Stomach smooth muscle (tissue), 2 donors: ENCODE measurements at regions not wholly inside any gene's neighbourhood (a gene's known extent, or its start where the extent isn't known, plus 50 kb on each side); places are given as distances from the start of the nearest gene placed in this dataset.

ENCODE experiments used
- H3K27ac ChIP-seq: one replicate; pipeline ENCODE4 v1.7.0; 2013; ENCODE audit warnings: mild to moderate bottlenecking, low read length, inconsistent platforms
- H3K27me3 ChIP-seq, 2 donors: one replicate each; pipeline ENCODE4 v1.7.0; 2013; ENCODE audit warnings: low read length in 2 of 2; ENCODE audit not compliant: insufficient read depth in 2 of 2, control insufficient read depth in 1 of 2
- H3K36me3 ChIP-seq, 2 donors: one replicate each; pipeline ENCODE4 v1.7.0; 2013; ENCODE audit warnings: low read length in 2 of 2; ENCODE audit not compliant: control insufficient read depth in 2 of 2, insufficient read depth in 2 of 2
- H3K4me1 ChIP-seq: one replicate; pipeline ENCODE4 v1.7.0; 2013; ENCODE audit warnings: low read length; ENCODE audit not compliant: control insufficient read depth, insufficient read depth
- H3K4me3 ChIP-seq, 2 donors: one replicate each; pipeline ENCODE4 v1.7.0; 2013; ENCODE audit warnings: low read length in 2 of 2
- H3K9ac ChIP-seq, 2 donors: one replicate each; pipeline ENCODE4 v1.7.0; 2013; ENCODE audit warnings: low read length in 2 of 2, mild to moderate bottlenecking in 1 of 2
- H3K9me3 ChIP-seq, 2 donors: one replicate each; pipeline ENCODE4 v1.7.0; 2013; ENCODE audit warnings: low read length in 2 of 2; ENCODE audit not compliant: control insufficient read depth in 2 of 2
- donor health status: healthy.
- donor health status: Pancreatic carcinoma.

- Histone ChIP-seq H3K9me3 (no peaks in the 10 kb centered on the region), H3K4me3 (no peak overlapping the region), H3K27me3 (peaks cover 0 to 4% of the 10 kb centered on the region in 2 donors), H3K9ac (no peak overlapping the region), H3K36me3 (no peaks in the 10 kb centered on the region), H3K4me1 (no peaks in the 10 kb centered on the region), H3K27ac (no peak overlapping the region)
These were observed 175.9 kb upstream of the RPS6KA3 start for GRCh38 chrX:20442597-20442996.

GRCh38 chrX:20441123-20441522 lies 174.4 kb upstream of the RPS6KA3 start:
- H3K9me3 ChIP-seq = no peaks in the 10 kb centered on the region
- H3K4me1 ChIP-seq = no peaks in the 10 kb centered on the region
- H3K27me3 ChIP-seq = peaks cover 0 to 4% of the 10 kb centered on the region in 2 donors
- no peak overlapping the region for H3K27ac ChIP-seq
- H3K9ac ChIP-seq = no peak overlapping the region
- H3K4me3 ChIP-seq = no peak overlapping the region
- H3K36me3 ChIP-seq = no peaks in the 10 kb centered on the region

DNA sequence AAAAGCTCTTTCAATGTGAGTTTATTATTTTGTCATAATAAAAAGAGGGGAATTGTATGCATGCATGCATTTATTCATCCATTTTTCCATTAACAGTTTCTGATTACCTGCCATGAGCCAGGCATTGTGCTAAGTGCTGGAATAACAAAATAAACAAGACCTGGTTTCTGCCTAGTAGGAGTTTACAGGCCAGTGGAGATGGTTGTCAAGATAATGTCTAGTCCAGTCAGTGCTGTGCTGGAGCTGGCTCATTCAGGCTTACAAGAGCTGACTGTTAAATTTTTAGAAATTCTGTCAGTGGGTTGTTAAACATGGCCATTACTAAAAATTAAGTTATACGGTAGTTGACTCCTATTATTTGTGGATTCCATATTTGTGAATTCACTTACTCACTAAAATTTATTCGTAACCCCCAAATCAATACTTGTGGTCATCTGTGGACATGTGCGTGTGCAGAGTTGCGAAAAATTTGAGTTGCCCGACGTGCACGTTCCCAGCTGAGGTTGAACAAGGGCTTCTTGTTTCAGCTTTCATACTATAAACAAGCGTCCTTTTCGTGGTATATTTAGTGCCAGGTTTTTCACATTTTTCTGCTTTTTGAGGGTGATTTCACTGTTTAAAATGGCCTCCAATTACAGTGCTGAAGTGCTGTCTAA lies 172.3 kb upstream of the RPS6KA3 start:
- Histone ChIP-seq H3K9me3 (no peaks in the 10 kb centered on the region), H3K27me3 (peaks cover 0 to 4% of the 10 kb centered on the region in 2 donors), H3K4me1 (no peaks in the 10 kb centered on the region), H3K36me3 (no peaks in the 10 kb centered on the region), H3K4me3 (no peak overlapping the region), H3K9ac (no peak overlapping the region), H3K27ac (no peak overlapping the region)

- Histone ChIP-seq H3K9ac (no peak overlapping the region), H3K4me1 (no peaks in the 10 kb centered on the region), H3K27ac (no peak overlapping the region), H3K4me3 (no peak overlapping the region), H3K27me3 (peaks cover 0 to 4% of the 10 kb centered on the region in 2 donors), H3K9me3 (no peaks in the 10 kb centered on the region), H3K36me3 (no peaks in the 10 kb centered on the region)
These were observed 171.0 kb upstream of the RPS6KA3 start for GRCh38 chrX:20437683-20438082.

- no peaks in the 10 kb centered on the region for H3K9me3 ChIP-seq
- H3K27ac ChIP-seq = no peak overlapping the region
- H3K4me1 ChIP-seq = no peaks in the 10 kb centered on the region
- no peak overlapping the region for H3K9ac ChIP-seq
- H3K36me3 ChIP-seq = no peaks in the 10 kb centered on the region
- H3K4me3 ChIP-seq = no peak overlapping the region
- H3K27me3 ChIP-seq = no peaks in the 10 kb centered on the region
These were observed 169.2 kb upstream of the RPS6KA3 start for GRCh38 chrX:20435913-20436312.

- no peaks in the 10 kb centered on the region for H3K4me1 ChIP-seq
- no peak overlapping the region for H3K9ac ChIP-seq
- H3K27me3 ChIP-seq = no peaks in the 10 kb centered on the region
- H3K9me3 ChIP-seq = no peaks in the 10 kb centered on the region
- H3K36me3 ChIP-seq = no peaks in the 10 kb centered on the region
- no peak overlapping the region for H3K27ac ChIP-seq
- no peak overlapping the region for H3K4me3 ChIP-seq
These were observed 168.3 kb upstream of the RPS6KA3 start for GRCh38 chrX:20434986-20435385.

DNA sequence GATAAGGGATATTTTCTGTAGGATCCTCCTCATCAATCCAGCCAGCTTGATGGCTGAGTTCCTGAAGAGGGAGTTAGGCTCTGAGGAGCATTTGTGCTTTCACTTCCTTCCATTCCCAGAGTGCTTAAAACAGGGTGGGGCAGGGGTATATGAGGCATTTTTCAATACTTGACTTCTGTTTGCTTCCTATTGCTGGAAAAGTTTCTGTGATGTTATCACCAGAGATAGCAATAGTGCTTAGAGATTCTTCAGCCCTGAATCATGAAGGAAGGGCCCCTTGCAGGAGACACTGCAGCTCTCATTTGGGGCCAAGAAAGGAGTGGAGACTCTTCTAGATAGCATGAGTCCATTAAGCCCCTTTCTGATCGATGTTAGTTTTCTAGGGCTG lies 166.7 kb upstream of the RPS6KA3 start:
- Histone ChIP-seq H3K27ac (no peak overlapping the region), H3K4me3 (no peak overlapping the region), H3K36me3 (no peaks in the 10 kb centered on the region), H3K4me1 (no peaks in the 10 kb centered on the region), H3K9ac (no peak overlapping the region), H3K9me3 (no peaks in the 10 kb centered on the region), H3K27me3 (no peaks in the 10 kb centered on the region)

DNA sequence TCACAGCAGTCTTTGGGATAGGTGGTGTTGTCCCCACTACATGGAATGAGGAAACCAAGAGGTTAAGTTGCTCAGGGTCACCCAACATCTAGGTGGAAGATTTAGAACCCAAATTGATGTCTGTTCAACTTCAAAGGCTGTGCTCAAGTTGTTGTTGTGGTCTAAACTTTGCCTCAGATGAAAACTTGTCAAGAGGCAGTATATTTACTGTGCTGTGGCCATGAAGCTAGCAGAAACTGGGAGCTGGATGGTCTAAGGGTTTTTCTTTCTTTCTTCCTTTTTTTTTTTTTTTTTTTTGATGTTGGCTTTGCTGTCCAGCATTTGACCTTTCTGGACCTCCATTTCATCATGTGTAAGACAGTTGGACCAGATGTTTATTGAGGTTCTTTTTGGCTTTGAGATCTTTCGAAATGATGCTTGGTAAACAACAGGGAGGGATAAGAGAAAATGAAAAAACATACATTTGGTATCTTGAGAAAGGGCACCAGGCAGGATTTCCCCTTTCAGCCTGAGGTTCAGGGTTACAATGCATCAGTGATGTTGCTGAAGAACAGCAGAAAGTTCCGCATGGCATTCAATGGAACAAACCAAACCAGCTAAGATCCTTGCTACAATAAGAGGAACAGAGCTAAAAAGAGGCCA lies 166.2 kb upstream of the RPS6KA3 start:
- Histone ChIP-seq H3K27ac (no peak overlapping the region), H3K4me1 (no peaks in the 10 kb centered on the region), H3K36me3 (no peaks in the 10 kb centered on the region), H3K9me3 (no peaks in the 10 kb centered on the region), H3K27me3 (no peaks in the 10 kb centered on the region), H3K9ac (no peak overlapping the region), H3K4me3 (no peak overlapping the region)

DNA sequence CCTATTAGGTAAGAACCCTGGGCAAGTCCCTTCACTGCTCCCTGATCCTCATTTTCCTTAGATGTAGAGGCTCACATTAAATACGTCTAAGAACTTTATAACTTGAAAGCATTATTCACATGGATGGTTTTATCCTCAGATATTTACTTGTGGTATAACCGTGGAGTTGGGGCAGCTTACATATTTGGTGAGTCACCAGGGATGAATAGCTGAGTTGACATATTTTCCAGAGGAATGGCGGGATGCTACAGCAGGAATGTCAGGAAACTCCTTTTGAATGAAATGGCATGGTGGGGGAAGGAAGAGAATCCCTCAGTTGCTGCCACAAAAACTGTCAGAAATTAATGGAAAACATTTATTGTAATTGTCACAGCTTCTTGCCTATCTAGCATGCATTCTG lies 165.3 kb upstream of the RPS6KA3 start:
- Histone ChIP-seq H3K27me3 (no peaks in the 10 kb centered on the region), H3K9me3 (no peaks in the 10 kb centered on the region), H3K9ac (no peak overlapping the region), H3K36me3 (no peaks in the 10 kb centered on the region), H3K27ac (no peak overlapping the region), H3K4me1 (no peaks in the 10 kb centered on the region), H3K4me3 (no peak overlapping the region)

DNA sequence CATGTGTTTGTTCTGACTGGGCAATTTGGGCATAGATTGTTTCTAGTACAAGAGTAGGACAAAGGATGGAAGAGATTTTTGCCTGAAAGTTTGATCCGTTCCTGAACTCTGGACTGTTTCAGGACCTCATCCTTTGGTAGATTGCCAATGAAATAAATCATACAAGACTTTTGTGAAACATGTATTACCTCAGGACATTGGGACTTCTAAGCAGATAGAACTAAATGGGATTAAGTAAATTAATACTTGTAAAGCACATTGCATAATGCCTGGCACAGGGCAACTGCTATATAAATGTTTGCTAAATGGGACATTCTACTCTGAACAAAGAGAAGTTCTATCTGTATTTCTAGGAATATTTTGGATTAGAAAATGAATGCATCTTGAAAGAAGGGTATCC lies 164.8 kb upstream of the RPS6KA3 start:
- no peaks in the 10 kb centered on the region for H3K27me3 ChIP-seq
- no peak overlapping the region for H3K4me3 ChIP-seq
- no peak overlapping the region for H3K27ac ChIP-seq
- no peaks in the 10 kb centered on the region for H3K4me1 ChIP-seq
- H3K9me3 ChIP-seq = no peaks in the 10 kb centered on the region
- H3K36me3 ChIP-seq = no peaks in the 10 kb centered on the region
- H3K9ac ChIP-seq = no peak overlapping the region

DNA sequence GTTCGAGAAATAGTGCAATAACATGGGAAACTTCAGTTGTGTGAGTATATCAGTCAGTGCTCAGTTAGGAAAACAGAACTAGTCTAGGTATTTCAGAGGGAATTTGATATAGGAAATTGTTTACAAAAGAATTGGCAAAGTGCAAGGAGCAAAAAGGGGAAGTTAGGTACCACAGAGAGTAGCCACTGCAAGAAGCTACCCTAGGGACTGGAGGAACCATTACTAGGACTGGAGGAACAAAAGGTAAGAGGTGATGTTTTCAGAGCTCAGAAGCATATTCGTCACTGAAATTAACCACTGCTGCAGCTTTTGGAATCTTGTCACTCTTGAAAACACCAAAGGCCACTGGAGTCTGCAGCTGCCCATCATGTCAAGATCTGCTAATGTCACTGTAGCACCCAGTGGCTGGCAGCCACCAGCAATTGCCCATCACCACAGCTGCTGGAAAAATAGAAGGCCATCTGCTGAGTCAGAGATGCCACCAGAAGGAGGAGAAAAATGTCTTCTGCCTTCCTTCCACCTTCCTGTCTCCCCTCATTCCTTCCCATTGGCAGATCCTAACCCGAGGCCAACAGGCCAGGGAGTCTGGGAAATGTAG lies 160.6 kb upstream of the RPS6KA3 start:
- H3K27ac ChIP-seq = no peak overlapping the region
- no peaks in the 10 kb centered on the region for H3K4me1 ChIP-seq
- H3K4me3 ChIP-seq = no peak overlapping the region
- H3K9me3 ChIP-seq = peaks cover 0 to 5% of the 10 kb centered on the region in 2 donors
- no peak overlapping the region for H3K9ac ChIP-seq
- H3K36me3 ChIP-seq = no peaks in the 10 kb centered on the region
- no peaks in the 10 kb centered on the region for H3K27me3 ChIP-seq
